Omental fat pad (tissue), 3 donors: ENCODE measurements at regions not wholly inside any gene's neighbourhood (a gene's known extent, or its start where the extent isn't known, plus 50 kb on each side); places are given as distances from the start of the nearest gene placed in this dataset.

Experiments used
- ATAC-seq: fragments of 150-250 bp; one replicate; pipeline ENCODE4 v1.9.1; 2016; ENCODE audit warnings: mild to moderate bottlenecking, moderate library complexity; ENCODE audit not compliant: low FRiP score
- DNase-seq: peaks from one replicate; pipeline ENCODE4 v3.0.0-alpha.2; 2019; ENCODE audit warnings: low spot score
- TF ChIP-seq, protein P1 (sequence below), 3 donors: fragments of 450-650 bp; IDR thresholded peaks; one replicate each; pipeline ENCODE4 v1.5.1; 2016 to 2017; ENCODE audit warnings: antibody characterized with exemption in 3 of 3, mild to moderate bottlenecking in 3 of 3, moderate library complexity in 2 of 3

- ATAC-seq (no peak), DNase-seq (no peak)
- TF ChIP-seq, protein P1, sequence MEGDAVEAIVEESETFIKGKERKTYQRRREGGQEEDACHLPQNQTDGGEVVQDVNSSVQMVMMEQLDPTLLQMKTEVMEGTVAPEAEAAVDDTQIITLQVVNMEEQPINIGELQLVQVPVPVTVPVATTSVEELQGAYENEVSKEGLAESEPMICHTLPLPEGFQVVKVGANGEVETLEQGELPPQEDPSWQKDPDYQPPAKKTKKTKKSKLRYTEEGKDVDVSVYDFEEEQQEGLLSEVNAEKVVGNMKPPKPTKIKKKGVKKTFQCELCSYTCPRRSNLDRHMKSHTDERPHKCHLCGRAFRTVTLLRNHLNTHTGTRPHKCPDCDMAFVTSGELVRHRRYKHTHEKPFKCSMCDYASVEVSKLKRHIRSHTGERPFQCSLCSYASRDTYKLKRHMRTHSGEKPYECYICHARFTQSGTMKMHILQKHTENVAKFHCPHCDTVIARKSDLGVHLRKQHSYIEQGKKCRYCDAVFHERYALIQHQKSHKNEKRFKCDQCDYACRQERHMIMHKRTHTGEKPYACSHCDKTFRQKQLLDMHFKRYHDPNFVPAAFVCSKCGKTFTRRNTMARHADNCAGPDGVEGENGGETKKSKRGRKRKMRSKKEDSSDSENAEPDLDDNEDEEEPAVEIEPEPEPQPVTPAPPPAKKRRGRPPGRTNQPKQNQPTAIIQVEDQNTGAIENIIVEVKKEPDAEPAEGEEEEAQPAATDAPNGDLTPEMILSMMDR (IDR thresholded peaks at IDR 0.05) = no peak
These were observed 1093.0 kb upstream of the PCDH9 start for GRCh38 chr13:68323124-68323523.

GRCh38 chr13:68319384-68319783 is 1089.2 kb upstream of the PCDH9 start:
- no peak for DNase-seq
- ATAC-seq = no peak
- TF ChIP-seq, protein P1 (IDR thresholded peaks at IDR 0.05) = no peak

DNA sequence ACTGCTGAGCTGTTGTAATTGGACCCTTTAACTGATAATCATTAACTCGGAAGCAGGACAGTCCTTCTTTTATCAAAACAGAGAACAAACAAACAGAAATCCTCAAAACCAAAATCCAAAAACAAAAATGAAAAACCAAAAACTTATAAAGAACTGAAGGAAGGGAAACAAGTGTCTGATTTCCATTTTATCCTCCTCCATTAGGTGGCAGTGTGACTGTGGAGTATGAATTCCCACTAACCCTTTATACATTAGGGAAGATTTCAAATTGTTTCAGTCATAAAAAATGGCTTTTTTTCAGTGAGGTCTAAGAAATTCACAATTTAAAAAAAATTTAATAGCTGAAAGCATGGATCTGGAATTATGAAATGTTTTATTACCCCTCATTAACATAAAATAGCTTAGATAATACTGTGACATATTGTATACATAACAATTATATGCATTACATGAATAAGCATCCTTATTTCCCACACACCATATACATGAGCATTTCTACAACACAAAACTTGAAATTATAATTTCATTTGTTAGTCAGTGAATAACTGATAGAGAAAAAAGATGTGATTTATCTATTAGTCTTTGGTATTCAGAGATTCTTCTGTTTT is 1074.3 kb upstream of the PCDH9 start:
- TF ChIP-seq, protein P1 (IDR thresholded peaks at IDR 0.05) = no peak
- no peak for DNase-seq
- ATAC-seq = no peak

DNA sequence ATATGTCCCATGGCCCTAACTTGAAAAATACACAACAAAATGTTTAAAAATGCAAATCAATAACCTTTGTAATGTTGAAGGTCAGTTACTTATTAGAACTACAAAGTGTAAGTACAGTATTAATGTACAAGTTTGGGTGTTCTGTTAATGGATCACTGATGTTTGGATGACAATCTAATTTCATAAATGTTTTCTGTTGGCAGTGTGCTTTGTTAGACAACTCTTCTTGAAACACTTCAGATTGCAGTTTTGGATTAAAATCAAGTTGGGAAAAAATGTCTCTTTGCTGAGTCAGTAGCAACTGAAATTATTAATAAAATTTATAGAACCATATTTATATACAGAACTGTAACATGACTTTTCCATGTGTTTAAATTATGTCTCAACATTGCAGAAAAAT is 1063.5 kb upstream of the PCDH9 start:
- TF ChIP-seq, protein P1 (IDR thresholded peaks at IDR 0.05) = no peak
- DNase-seq (no peak), ATAC-seq (no peak)

- TF ChIP-seq, protein P1 (IDR thresholded peaks at IDR 0.05) = no peak
- no peak for ATAC-seq
- no peak for DNase-seq
These were observed 1062.5 kb upstream of the PCDH9 start for GRCh38 chr13:68292601-68293000.

GRCh38 chr13:68291595-68291994 is 1061.5 kb upstream of the PCDH9 start:
- DNase-seq (no peak), ATAC-seq (no peak)
- TF ChIP-seq, protein P1 (IDR thresholded peaks at IDR 0.05) = no peak

GRCh38 chr13:68275758-68276157 is 1045.6 kb upstream of the PCDH9 start:
- DNase-seq (no peak), ATAC-seq (no peak)
- TF ChIP-seq, protein P1 (IDR thresholded peaks at IDR 0.05) = no peak
